ENCODE measurements at regions not wholly inside any gene's neighbourhood (a gene's known extent, or its start where the extent isn't known, plus 50 kb on each side); places are given as distances from the start of the nearest gene placed in this dataset.

GRCh38 chr4:123342498-123342897 is 54.1 kb upstream of the SPRY1 start:
- TF ChIP-seq CTCF (IDR thresholded peaks at IDR 0.05; ENCODE audit: insufficient read depth, low read depth, low read length) (no peak), EZH2 (IDR thresholded peaks at IDR 0.05; ENCODE audit: insufficient read depth, low read length) (no peak)

All from astrocyte (in vitro differentiated cells and primary cell).